CD4-positive, alpha-beta T cell (primary cell): ENCODE measurements at regions not wholly inside any gene's neighbourhood (a gene's known extent, or its start where the extent isn't known, plus 50 kb on each side); places are given as distances from the start of the nearest gene placed in this dataset.
"Not testable (repeated sequence)": the region's sequence is repeated elsewhere in the genome, so short reads cannot be mapped to it uniquely, and the experiment has no call there.

Experiments used
- ATAC-seq: fragments of 200-7000 bp; cut with Tn5 transposase; one replicate; pipeline ENCODE4 v1.10.0; 2022; ENCODE audit warnings: mild to moderate bottlenecking; ENCODE audit not compliant: poor library complexity
- CTCF ChIA-PET: fragments of 350-600 bp; sonication (Branson Sonifier 250); formaldehyde crosslinking; loops from one replicate; lab custom pipeline; 2021; ENCODE audit warnings: antibody characterized with exemption, inconsistent platforms; lab: Charles Lee
- POLR2A ChIA-PET: fragments of 350-600 bp; sonication (Branson Sonifier 250); formaldehyde crosslinking; loops from one replicate; lab custom pipeline; 2021; ENCODE audit warnings: antibody characterized with exemption, inconsistent platforms; lab: Charles Lee
- DNase-seq, 14 experiments: peaks; one replicate each; pipeline ENCODE4 v3.0.0-alpha.2; 2013 to 2020; ENCODE audit warnings: mixed read lengths in 2 of 14
- H3K27ac ChIP-seq, 2 donors: one replicate each; pipeline versions ENCODE4 v1.5.1 to v1.7.0; 2013; ENCODE audit warnings: low read length in 2 of 2, low read depth in 1 of 2, mild to moderate bottlenecking in 1 of 2
- H3K27me3 ChIP-seq, 2 experiments: 1 replicate in 1 of 2; 2 replicates in 1 of 2; pipeline versions ENCODE4 v1.6.1 to v1.7.0; 2013; ENCODE audit warnings: low read length in 2 of 2, control low read depth in 1 of 2, mild to moderate bottlenecking in 1 of 2, moderate library complexity in 1 of 2; ENCODE audit not compliant: insufficient read depth in 2 of 2, control insufficient read depth in 1 of 2
- H3K36me3 ChIP-seq: one replicate; pipeline ENCODE4 v1.6.1; 2013; ENCODE audit warnings: low read length, control low read depth; ENCODE audit not compliant: insufficient read depth
- H3K4me1 ChIP-seq: one replicate; pipeline ENCODE4 v1.6.1; 2013; ENCODE audit warnings: low read length, control low read depth; ENCODE audit not compliant: insufficient read depth
- H3K4me3 ChIP-seq: one replicate; pipeline ENCODE4 v1.5.1; 2013; ENCODE audit warnings: mild to moderate bottlenecking, low read length, moderate library complexity
- H3K9me3 ChIP-seq, 2 experiments: 1 replicate in 1 of 2; 2 replicates in 1 of 2; pipeline versions ENCODE4 v1.6.1 to v1.7.0; 2013; ENCODE audit warnings: low read length in 2 of 2, mild to moderate bottlenecking in 2 of 2, control low read depth in 1 of 2, moderate library complexity in 1 of 2; ENCODE audit not compliant: control insufficient read depth in 1 of 2, insufficient read depth in 1 of 2
- H3K27ac Mint-ChIP-seq: one replicate; pipeline ENCODE4 v1.8.0; 2020; ENCODE audit warnings: mixed read lengths
- H3K27me3 Mint-ChIP-seq: one replicate; pipeline ENCODE4 v1.8.0; 2021; ENCODE audit warnings: mixed read lengths
- H3K36me3 Mint-ChIP-seq: one replicate; pipeline ENCODE4 v1.8.0; 2021; ENCODE audit warnings: low read depth, mixed read lengths
- H3K4me1 Mint-ChIP-seq: one replicate; pipeline ENCODE4 v1.8.0; 2021; ENCODE audit warnings: low read depth, mixed read lengths
- H3K4me3 Mint-ChIP-seq: one replicate; pipeline ENCODE4 v1.8.0; 2020; ENCODE audit warnings: mild to moderate bottlenecking, mixed read lengths
- H3K9me3 Mint-ChIP-seq: one replicate; pipeline ENCODE4 v1.8.0; 2020; ENCODE audit warnings: mixed read lengths
- intact Hi-C, 2 experiments: fragments of 100-400 bp; cut with DNase I in 1 of 2; cut with micrococcal nuclease in 1 of 2; formaldehyde crosslinking; loops; one replicate each; pipeline versions ENCODE4 v1.15.1 to v1.9.0; 2023 to 2025; cut with DNase I, micrococcal nuclease

GRCh38 chr7:6991686-6992085 lies 165.6 kb upstream of the CCZ1B start:
- H3K36me3 Mint-ChIP-seq, intact Hi-C loops, H3K4me1 ChIP-seq, H3K9me3 Mint-ChIP-seq, H3K27me3 ChIP-seq, ATAC-seq, CTCF ChIA-PET, H3K4me3 ChIP-seq, H3K9me3 ChIP-seq, H3K36me3 ChIP-seq, DNase-seq, H3K27me3 Mint-ChIP-seq: not testable (repeated sequence)
- peaks cover 15% of the 10 kb centered on the region for H3K4me1 Mint-ChIP-seq
- H3K27ac Mint-ChIP-seq, result peak overlapping the region; percentile 84
- POLR2A ChIA-PET, result interaction anchor here (1.2 to 1.4 kb wide), 3 partner anchors 51 to 649 kb away, joined by 3 to 5 read pairs (median 4); partner anchors contain the start of genes C1GALT1 and UMAD1
- peak overlapping the region in 1 of 2 donors; percentile 47 for H3K27ac ChIP-seq
- peak overlapping the region; percentile 74 for H3K4me3 Mint-ChIP-seq

- H3K9me3 ChIP-seq, ATAC-seq, H3K27ac ChIP-seq, H3K4me3 Mint-ChIP-seq, H3K36me3 Mint-ChIP-seq, H3K27ac Mint-ChIP-seq, intact Hi-C loops, CTCF ChIA-PET, H3K9me3 Mint-ChIP-seq, H3K27me3 Mint-ChIP-seq, H3K4me1 ChIP-seq, H3K36me3 ChIP-seq, H3K27me3 ChIP-seq, H3K4me3 ChIP-seq, DNase-seq: not testable (repeated sequence)
- POLR2A ChIA-PET, result interaction anchor here (1.4 kb wide), 1 partner anchor 190 kb away, joined by 4 read pairs; the partner anchor contains the start of gene C1GALT1
- H3K4me1 Mint-ChIP-seq, result peaks cover 15% of the 10 kb centered on the region
Measured at GRCh38 chr7:6992133-6992532, 166.1 kb upstream of the CCZ1B start.

GRCh38 chr7:6995026-6995425 lies 169.0 kb upstream of the CCZ1B start:
- CTCF ChIA-PET, H3K36me3 ChIP-seq, H3K4me1 ChIP-seq, H3K4me3 ChIP-seq, DNase-seq, H3K36me3 Mint-ChIP-seq, POLR2A ChIA-PET, H3K9me3 Mint-ChIP-seq, H3K9me3 ChIP-seq, H3K27ac ChIP-seq, H3K4me3 Mint-ChIP-seq, H3K27me3 Mint-ChIP-seq, ATAC-seq, intact Hi-C loops, H3K27ac Mint-ChIP-seq, H3K27me3 ChIP-seq: not testable (repeated sequence)
- peaks cover 15% of the 10 kb centered on the region for H3K4me1 Mint-ChIP-seq

GRCh38 chr7:6995493-6996289 lies 169.6 kb upstream of the CCZ1B start:
- H3K4me3 Mint-ChIP-seq, H3K27ac ChIP-seq, intact Hi-C loops, H3K27ac Mint-ChIP-seq, H3K36me3 Mint-ChIP-seq, DNase-seq, H3K9me3 ChIP-seq, POLR2A ChIA-PET, H3K4me1 ChIP-seq, H3K27me3 ChIP-seq, H3K9me3 Mint-ChIP-seq, CTCF ChIA-PET, H3K36me3 ChIP-seq, H3K27me3 Mint-ChIP-seq, ATAC-seq, H3K4me3 ChIP-seq: not testable (repeated sequence)
- peaks cover 11% of the 10 kb centered on the region for H3K4me1 Mint-ChIP-seq

GRCh38 chr7:6999067-6999666 lies 173.1 kb upstream of the CCZ1B start:
- H3K4me3 ChIP-seq, H3K27ac ChIP-seq, DNase-seq, H3K27me3 ChIP-seq, ATAC-seq, H3K36me3 ChIP-seq, intact Hi-C loops, H3K4me1 Mint-ChIP-seq, H3K9me3 ChIP-seq, H3K4me1 ChIP-seq, H3K9me3 Mint-ChIP-seq, CTCF ChIA-PET, H3K27ac Mint-ChIP-seq, H3K4me3 Mint-ChIP-seq, H3K36me3 Mint-ChIP-seq, POLR2A ChIA-PET: not testable (repeated sequence)
- peaks cover 19% of the 10 kb centered on the region for H3K27me3 Mint-ChIP-seq
